Activated CD4-positive, alpha-beta memory T cell treated with anti-CD3 and anti-CD28 coated beads for 36 hours (primary cell): ENCODE measurements at regions not wholly inside any gene's neighbourhood (a gene's known extent, or its start where the extent isn't known, plus 50 kb on each side); places are given as distances from the start of the nearest gene placed in this dataset.

Experiments used
- CTCF ChIA-PET: fragments of 350-600 bp; sonication (Branson Sonifier 250); formaldehyde crosslinking; loops from one replicate; lab custom pipeline; 2021; ENCODE audit warnings: antibody characterized with exemption, inconsistent platforms; lab: Charles Lee
- POLR2A ChIA-PET: fragments of 350-600 bp; sonication (Branson Sonifier 250); formaldehyde crosslinking; loops from one replicate; lab custom pipeline; 2021; ENCODE audit warnings: antibody characterized with exemption; lab: Charles Lee
- DNase-seq: peaks from one replicate; pipeline ENCODE4 v3.0.0-alpha.2; 2020
- H3K27ac Mint-ChIP-seq: one replicate; pipeline ENCODE4 v1.8.0; 2021; ENCODE audit warnings: mixed read lengths
- H3K27me3 Mint-ChIP-seq: one replicate; pipeline ENCODE4 v1.8.0; 2021; ENCODE audit warnings: mixed read lengths
- H3K36me3 Mint-ChIP-seq: one replicate; pipeline ENCODE4 v1.8.0; 2021; ENCODE audit warnings: mixed read lengths
- H3K4me1 Mint-ChIP-seq: one replicate; pipeline ENCODE4 v1.8.0; 2021; ENCODE audit warnings: low read depth, mixed read lengths
- H3K4me3 Mint-ChIP-seq: one replicate; pipeline ENCODE4 v1.8.0; 2021; ENCODE audit warnings: mild to moderate bottlenecking, mixed read lengths
- H3K9me3 Mint-ChIP-seq: one replicate; pipeline ENCODE4 v1.8.0; 2021; ENCODE audit warnings: mixed read lengths
- intact Hi-C: fragments of 100-400 bp; cut with micrococcal nuclease; formaldehyde crosslinking; loops from one replicate; pipeline ENCODE4 v1.15.1; 2023

- no peaks in the 10 kb centered on the region for H3K36me3 Mint-ChIP-seq
- no peak overlapping the region for H3K27ac Mint-ChIP-seq
- intact Hi-C loops, result no loop called here
- peak; percentile 20 for DNase-seq
- H3K4me1 Mint-ChIP-seq, result no peaks in the 10 kb centered on the region
- ChIA-PET CTCF (no interaction called here), POLR2A (no interaction called here)
- H3K9me3 Mint-ChIP-seq, result peaks cover 25% of the 10 kb centered on the region
- no peak overlapping the region for H3K4me3 Mint-ChIP-seq
- no peaks in the 10 kb centered on the region for H3K27me3 Mint-ChIP-seq
These were observed 1164.4 kb downstream of the BRD1 start for GRCh38 chr22:48663297-48663696.

- POLR2A ChIA-PET, result no interaction called here
- no peaks in the 10 kb centered on the region for H3K36me3 Mint-ChIP-seq
- no peak overlapping the region for H3K27ac Mint-ChIP-seq
- peaks cover 25% of the 10 kb centered on the region for H3K9me3 Mint-ChIP-seq
- no peaks in the 10 kb centered on the region for H3K27me3 Mint-ChIP-seq
- no peaks in the 10 kb centered on the region for H3K4me1 Mint-ChIP-seq
- intact Hi-C loops, result no loop called here
- no peak overlapping the region for H3K4me3 Mint-ChIP-seq
- no peak for DNase-seq
- CTCF ChIA-PET, result no interaction called here
These were observed 1165.1 kb downstream of the BRD1 start for GRCh38 chr22:48662476-48663135.

GRCh38 chr22:48661984-48662383 is 1165.7 kb downstream of the BRD1 start:
- Mint-ChIP-seq H3K27me3 (no peaks in the 10 kb centered on the region), H3K9me3 (peaks cover 25% of the 10 kb centered on the region), H3K4me1 (no peaks in the 10 kb centered on the region), H3K27ac (no peak overlapping the region), H3K36me3 (no peaks in the 10 kb centered on the region), H3K4me3 (no peak overlapping the region)
- ChIA-PET POLR2A (no interaction called here), CTCF (no interaction called here)
- no peak for DNase-seq
- intact Hi-C loops, result no loop called here

- Mint-ChIP-seq H3K27ac (no peak overlapping the region), H3K4me1 (no peaks in the 10 kb centered on the region), H3K4me3 (no peak overlapping the region), H3K9me3 (peaks cover 25% of the 10 kb centered on the region), H3K27me3 (no peaks in the 10 kb centered on the region), H3K36me3 (no peaks in the 10 kb centered on the region)
- intact Hi-C loops, result no loop called here
- ChIA-PET POLR2A (no interaction called here), CTCF (no interaction called here)
- no peak for DNase-seq
These were observed 1166.6 kb downstream of the BRD1 start for GRCh38 chr22:48660790-48661740.

- H3K4me3 Mint-ChIP-seq, result no peak overlapping the region
- CTCF ChIA-PET, result no interaction called here
- H3K4me1 Mint-ChIP-seq, result no peaks in the 10 kb centered on the region
- no peaks in the 10 kb centered on the region for H3K36me3 Mint-ChIP-seq
- H3K27ac Mint-ChIP-seq, result no peak overlapping the region
- DNase-seq, result no peak
- H3K9me3 Mint-ChIP-seq, result peaks cover 25% of the 10 kb centered on the region
- no peaks in the 10 kb centered on the region for H3K27me3 Mint-ChIP-seq
- intact Hi-C loops, result no loop called here
- POLR2A ChIA-PET, result no interaction called here
These were observed 1167.4 kb downstream of the BRD1 start for GRCh38 chr22:48660104-48660789.

- POLR2A ChIA-PET, result no interaction called here
- intact Hi-C loops, result no loop called here
- CTCF ChIA-PET, result no interaction called here
- H3K27me3 Mint-ChIP-seq, result no peaks in the 10 kb centered on the region
- peaks cover 18% of the 10 kb centered on the region for H3K9me3 Mint-ChIP-seq
- no peak overlapping the region for H3K27ac Mint-ChIP-seq
- no peaks in the 10 kb centered on the region for H3K4me1 Mint-ChIP-seq
- no peak overlapping the region for H3K4me3 Mint-ChIP-seq
- H3K36me3 Mint-ChIP-seq, result no peaks in the 10 kb centered on the region
- DNase-seq, result no peak
These were observed 1168.2 kb downstream of the BRD1 start for GRCh38 chr22:48659404-48659996.

GRCh38 chr22:48658871-48659270 is 1168.8 kb downstream of the BRD1 start:
- Mint-ChIP-seq H3K27me3 (no peaks in the 10 kb centered on the region), H3K4me3 (no peak overlapping the region), H3K4me1 (no peaks in the 10 kb centered on the region), H3K27ac (no peak overlapping the region), H3K9me3 (peaks cover 12% of the 10 kb centered on the region), H3K36me3 (no peaks in the 10 kb centered on the region)
- DNase-seq, result no peak
- POLR2A ChIA-PET, result no interaction called here
- CTCF ChIA-PET, result no interaction called here
- intact Hi-C loops, result no loop called here

- intact Hi-C loops, result no loop called here
- no peaks in the 10 kb centered on the region for H3K4me1 Mint-ChIP-seq
- H3K27me3 Mint-ChIP-seq, result no peaks in the 10 kb centered on the region
- POLR2A ChIA-PET, result no interaction called here
- no peak overlapping the region for H3K4me3 Mint-ChIP-seq
- CTCF ChIA-PET, result no interaction called here
- H3K27ac Mint-ChIP-seq, result no peak overlapping the region
- H3K9me3 Mint-ChIP-seq, result peaks cover 7% of the 10 kb centered on the region
- no peaks in the 10 kb centered on the region for H3K36me3 Mint-ChIP-seq
- no peak for DNase-seq
These were observed 1169.4 kb downstream of the BRD1 start for GRCh38 chr22:48658246-48658645.

- Mint-ChIP-seq H3K27me3 (no peaks in the 10 kb centered on the region), H3K36me3 (no peaks in the 10 kb centered on the region), H3K27ac (no peak overlapping the region), H3K4me3 (no peak overlapping the region), H3K9me3 (peaks cover 3% of the 10 kb centered on the region), H3K4me1 (no peaks in the 10 kb centered on the region)
- POLR2A ChIA-PET, result no interaction called here
- DNase-seq, result no peak
- CTCF ChIA-PET, result no interaction called here
- intact Hi-C loops, result no loop called here
These were observed 1173.2 kb downstream of the BRD1 start for GRCh38 chr22:48654492-48654891.

GRCh38 chr22:48653929-48654328 is 1173.7 kb downstream of the BRD1 start:
- POLR2A ChIA-PET, result no interaction called here
- CTCF ChIA-PET, result no interaction called here
- no peak for DNase-seq
- Mint-ChIP-seq H3K36me3 (no peaks in the 10 kb centered on the region), H3K27ac (no peak overlapping the region), H3K4me3 (no peak overlapping the region), H3K9me3 (peaks cover 3% of the 10 kb centered on the region), H3K27me3 (no peaks in the 10 kb centered on the region), H3K4me1 (no peaks in the 10 kb centered on the region)
- intact Hi-C loops, result no loop called here

GRCh38 chr22:48653306-48653705 is 1174.4 kb downstream of the BRD1 start:
- Mint-ChIP-seq H3K9me3 (peaks cover 3% of the 10 kb centered on the region), H3K27me3 (no peaks in the 10 kb centered on the region), H3K4me1 (no peaks in the 10 kb centered on the region), H3K27ac (no peak overlapping the region), H3K4me3 (no peak overlapping the region), H3K36me3 (no peaks in the 10 kb centered on the region)
- DNase-seq, result no peak
- ChIA-PET POLR2A (no interaction called here), CTCF (no interaction called here)
- intact Hi-C loops, result no loop called here

- no peak overlapping the region for H3K4me3 Mint-ChIP-seq
- H3K9me3 Mint-ChIP-seq, result peaks cover 3% of the 10 kb centered on the region
- H3K4me1 Mint-ChIP-seq, result no peaks in the 10 kb centered on the region
- H3K36me3 Mint-ChIP-seq, result no peaks in the 10 kb centered on the region
- POLR2A ChIA-PET, result no interaction called here
- intact Hi-C loops, result no loop called here
- no peak overlapping the region for H3K27ac Mint-ChIP-seq
- H3K27me3 Mint-ChIP-seq, result no peaks in the 10 kb centered on the region
- no peak for DNase-seq
- CTCF ChIA-PET, result no interaction called here
These were observed 1174.9 kb downstream of the BRD1 start for GRCh38 chr22:48652796-48653195.
